ENCODE measurements at regions not wholly inside any gene's neighbourhood (a gene's known extent, or its start where the extent isn't known, plus 50 kb on each side); places are given as distances from the start of the nearest gene placed in this dataset.

DNA sequence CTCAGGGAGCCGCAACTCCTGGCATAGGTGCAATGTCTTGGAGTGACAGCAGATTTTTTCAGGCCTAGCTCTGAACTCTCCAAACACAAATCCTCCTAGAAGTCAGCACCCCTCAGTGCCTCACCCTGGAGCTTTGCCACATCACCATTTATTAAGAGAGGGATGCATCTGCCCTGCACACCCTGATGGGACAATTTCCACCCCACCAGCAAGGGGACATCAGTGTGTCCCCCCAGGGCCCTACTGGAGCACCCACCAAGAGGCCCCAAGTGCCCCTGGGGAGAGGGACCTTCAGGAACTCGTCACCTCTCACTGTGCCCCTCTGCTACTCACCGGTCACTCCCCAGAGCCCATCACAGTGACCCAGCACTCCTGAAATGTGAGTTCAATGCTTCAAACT is 144.7 kb downstream of the NDUFA10 start:
- Histone ChIP-seq H2AFZ (ENCODE audit: control insufficient read depth, low read length) (no peak overlapping the region), H3K9ac (ENCODE audit: control insufficient read depth, extremely low read depth, insufficient read depth, low read length) (no peak overlapping the region), H3K9me1 (ENCODE audit: control insufficient read depth, extremely low read depth, insufficient read depth, low read length) (no peaks in the 10 kb centered on the region), H3K4me1 (ENCODE audit: control insufficient read depth, extremely low read depth, insufficient read depth, low read length) (no peaks in the 10 kb centered on the region), H3K27me3 (ENCODE audit: control insufficient read depth, extremely low read depth, insufficient read depth, low read length) (no peaks in the 10 kb centered on the region), H3K79me2 (ENCODE audit: control insufficient read depth, insufficient read depth, low read length) (no peaks in the 10 kb centered on the region), H3K9me3 (ENCODE audit: control insufficient read depth, low read depth, low read length) (peaks cover 3% of the 10 kb centered on the region), H3K4me3 (ENCODE audit: control insufficient read depth in 2 of 3, extremely low read depth in 1 of 3, insufficient read depth in 2 of 3, low read depth in 1 of 3, low read length in 3 of 3) (no peak overlapping the region), H3K27ac (ENCODE audit: control insufficient read depth, insufficient read depth, low read length) (no peak overlapping the region), H3K36me3 (ENCODE audit: control insufficient read depth in 2 of 2, extremely low read depth in 1 of 2, insufficient read depth in 2 of 2, low read length in 2 of 2) (no peaks in the 10 kb centered on the region), H4K20me1 (ENCODE audit: control insufficient read depth, extremely low read depth, insufficient read depth, low read length) (no peaks in the 10 kb centered on the region), H3K4me2 (ENCODE audit: control insufficient read depth, extremely low read depth, insufficient read depth, low read depth, low read length) (no peak overlapping the region)
- TF ChIP-seq, protein P1, sequence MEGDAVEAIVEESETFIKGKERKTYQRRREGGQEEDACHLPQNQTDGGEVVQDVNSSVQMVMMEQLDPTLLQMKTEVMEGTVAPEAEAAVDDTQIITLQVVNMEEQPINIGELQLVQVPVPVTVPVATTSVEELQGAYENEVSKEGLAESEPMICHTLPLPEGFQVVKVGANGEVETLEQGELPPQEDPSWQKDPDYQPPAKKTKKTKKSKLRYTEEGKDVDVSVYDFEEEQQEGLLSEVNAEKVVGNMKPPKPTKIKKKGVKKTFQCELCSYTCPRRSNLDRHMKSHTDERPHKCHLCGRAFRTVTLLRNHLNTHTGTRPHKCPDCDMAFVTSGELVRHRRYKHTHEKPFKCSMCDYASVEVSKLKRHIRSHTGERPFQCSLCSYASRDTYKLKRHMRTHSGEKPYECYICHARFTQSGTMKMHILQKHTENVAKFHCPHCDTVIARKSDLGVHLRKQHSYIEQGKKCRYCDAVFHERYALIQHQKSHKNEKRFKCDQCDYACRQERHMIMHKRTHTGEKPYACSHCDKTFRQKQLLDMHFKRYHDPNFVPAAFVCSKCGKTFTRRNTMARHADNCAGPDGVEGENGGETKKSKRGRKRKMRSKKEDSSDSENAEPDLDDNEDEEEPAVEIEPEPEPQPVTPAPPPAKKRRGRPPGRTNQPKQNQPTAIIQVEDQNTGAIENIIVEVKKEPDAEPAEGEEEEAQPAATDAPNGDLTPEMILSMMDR (optimal IDR thresholded peaks at IDR 0.05 in 1 of 3, IDR thresholded peaks at IDR 0.05 in 1 of 3, conservative IDR thresholded peaks at IDR 0.05 in 1 of 3; ENCODE audit: extremely low read depth in 1 of 3, insufficient read depth in 2 of 3, low read length in 3 of 3), result no peak
- TF ChIP-seq EZH2 (IDR thresholded peaks at IDR 0.05; ENCODE audit: low read length), result no peak
- no peak for DNase-seq (ENCODE audit: low read depth, low spot score)
- dilution Hi-C loops (cut with MboI; ENCODE audit: extremely low pct_ligation_motif_present, low sequenced_read_pairs), result no loop called here
- FAIRE-seq, result no peak

DNA sequence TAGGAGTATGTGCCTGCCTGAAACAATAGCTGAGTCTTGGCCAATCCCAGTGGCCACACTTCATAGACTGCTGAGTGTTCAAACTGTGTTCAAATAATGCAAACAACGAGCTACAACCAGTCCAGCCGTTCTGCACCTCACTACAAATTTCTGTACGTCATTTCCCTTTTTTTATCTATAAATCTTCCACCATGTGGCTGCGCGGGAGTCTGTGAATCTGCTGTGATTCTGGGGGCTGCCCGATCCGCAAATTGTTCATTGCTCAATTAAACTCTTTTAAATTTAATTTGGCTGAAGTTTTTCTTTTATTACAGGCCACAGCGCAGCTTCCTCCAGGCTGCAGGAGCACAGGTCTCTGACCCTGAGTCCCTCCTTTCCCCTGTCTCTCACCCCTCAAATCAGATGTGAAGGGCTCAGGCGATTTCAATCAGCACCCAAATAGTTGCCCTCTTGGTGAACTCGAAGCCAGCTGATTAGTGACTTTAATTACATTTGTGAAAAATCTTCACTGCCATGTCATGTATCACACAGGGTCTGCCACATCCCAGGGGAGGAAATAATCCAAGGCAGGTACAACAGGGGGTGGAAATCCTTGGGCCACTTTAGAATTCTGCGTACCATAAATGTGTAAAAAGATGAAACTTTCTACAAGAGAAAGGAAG is 145.6 kb downstream of the NDUFA10 start:
- H3K9ac ChIP-seq (ENCODE audit: control insufficient read depth, extremely low read depth, insufficient read depth, low read length), result no peak overlapping the region
- no peaks in the 10 kb centered on the region for H3K36me3 ChIP-seq (ENCODE audit: control insufficient read depth in 2 of 2, extremely low read depth in 1 of 2, insufficient read depth in 2 of 2, low read length in 2 of 2)
- DNase-seq (ENCODE audit: low read depth, low spot score) (no peak), FAIRE-seq (no peak)
- no peaks in the 10 kb centered on the region for H3K9me1 ChIP-seq (ENCODE audit: control insufficient read depth, extremely low read depth, insufficient read depth, low read length)
- no peaks in the 10 kb centered on the region for H4K20me1 ChIP-seq (ENCODE audit: control insufficient read depth, extremely low read depth, insufficient read depth, low read length)
- H3K27ac ChIP-seq (ENCODE audit: control insufficient read depth, insufficient read depth, low read length), result no peak overlapping the region
- no peak overlapping the region for H3K4me2 ChIP-seq (ENCODE audit: control insufficient read depth, extremely low read depth, insufficient read depth, low read depth, low read length)
- dilution Hi-C loops (cut with MboI; ENCODE audit: extremely low pct_ligation_motif_present, low sequenced_read_pairs), result no loop called here
- TF ChIP-seq, protein P1 (optimal IDR thresholded peaks at IDR 0.05 in 1 of 3, IDR thresholded peaks at IDR 0.05 in 1 of 3, conservative IDR thresholded peaks at IDR 0.05 in 1 of 3; ENCODE audit: extremely low read depth in 1 of 3, insufficient read depth in 2 of 3, low read length in 3 of 3), result no peak
- no peak for TF ChIP-seq EZH2 (IDR thresholded peaks at IDR 0.05; ENCODE audit: low read length)
- H2AFZ ChIP-seq (ENCODE audit: control insufficient read depth, low read length), result no peak overlapping the region
- peaks cover 3% of the 10 kb centered on the region for H3K9me3 ChIP-seq (ENCODE audit: control insufficient read depth, low read depth, low read length)
- no peak overlapping the region for H3K4me3 ChIP-seq (ENCODE audit: control insufficient read depth in 2 of 3, extremely low read depth in 1 of 3, insufficient read depth in 2 of 3, low read depth in 1 of 3, low read length in 3 of 3)
- H3K79me2 ChIP-seq (ENCODE audit: control insufficient read depth, insufficient read depth, low read length), result no peaks in the 10 kb centered on the region
- no peaks in the 10 kb centered on the region for H3K4me1 ChIP-seq (ENCODE audit: control insufficient read depth, extremely low read depth, insufficient read depth, low read length)
- H3K27me3 ChIP-seq (ENCODE audit: control insufficient read depth, extremely low read depth, insufficient read depth, low read length), result no peaks in the 10 kb centered on the region

Measured in keratinocyte (primary cell).